Panc1 (cell line): ENCODE measurements at regions not wholly inside any gene's neighbourhood (a gene's known extent, or its start where the extent isn't known, plus 50 kb on each side); places are given as distances from the start of the nearest gene placed in this dataset.

Experiments
- ATAC-seq: fragments of 200-7000 bp; cut with Tn5 transposase; 2 replicates; pipeline ENCODE4 v1.9.1; 2020; ENCODE audit warnings: mild to moderate bottlenecking, moderate library complexity
- BruUV-seq: library from RNA; stranded (reverse); fragments of 400-500 nt; replicated peaks from 2 replicates; lab custom pipeline; 2021; lab: Mats Ljungman, UMichigan
- CTCF ChIA-PET: fragments of 300-600 bp; sonication (Branson Sonifier 250); formaldehyde crosslinking; loops from one replicate; lab custom pipeline; 2022; ENCODE audit warnings: antibody characterized with exemption; lab: Charles Lee
- POLR2A ChIA-PET: fragments of 300-600 bp; sonication (Branson Sonifier 250); formaldehyde crosslinking; loops from one replicate; lab custom pipeline; 2022; ENCODE audit warnings: antibody characterized with exemption; lab: Charles Lee
- DNase-seq: peaks from one replicate; pipeline ENCODE4 v3.0.0-alpha.2; 2010; ENCODE audit warnings: low read depth, low spot score
- H3K27ac ChIP-seq: 2 replicates; pipeline ENCODE4 v1.5.1; 2011; ENCODE audit warnings: mild to moderate bottlenecking, low read length, inconsistent platforms
- H3K27me3 ChIP-seq: fragments of 200-500 bp; sonication (Bioruptor generic); 2 replicates; pipeline ENCODE4 v1.6.0; 2014; ENCODE audit warnings: low read length, inconsistent platforms; ENCODE audit not compliant: control insufficient read depth, insufficient read depth
- H3K36me3 ChIP-seq: fragments of 200-500 bp; sonication (Bioruptor generic); 2 replicates; pipeline ENCODE4 v1.5.1; 2014; ENCODE audit warnings: inconsistent platforms, mild to moderate bottlenecking, low read length, moderate library complexity; ENCODE audit not compliant: control insufficient read depth, insufficient read depth
- H3K4me1 ChIP-seq: 2 replicates; pipeline ENCODE4 v1.5.1; 2011; ENCODE audit warnings: inconsistent platforms, mild to moderate bottlenecking, low read length, moderate library complexity; ENCODE audit not compliant: control insufficient read depth, insufficient read depth
- H3K4me3 ChIP-seq, 2 experiments: 2 replicates each; pipeline ENCODE4 v1.5.1; 2011 to 2012; ENCODE audit warnings: low read depth in 2 of 2, low read length in 2 of 2, mild to moderate bottlenecking in 2 of 2, inconsistent platforms in 1 of 2, moderate library complexity in 1 of 2
- H3K9me3 ChIP-seq: fragments of 200-500 bp; sonication (Bioruptor generic); 2 replicates; pipeline ENCODE4 v1.5.1; 2014; ENCODE audit warnings: low read depth, mild to moderate bottlenecking, inconsistent platforms, low read length, moderate library complexity; ENCODE audit not compliant: control insufficient read depth, insufficient read depth
- POLR2AphosphoS5 ChIP-seq: IDR thresholded peaks from 2 replicates; pipeline ENCODE4 v1.6.1; 2012; ENCODE audit warnings: mild to moderate bottlenecking, low read depth, low read length, moderate library complexity
- SIN3A ChIP-seq: IDR thresholded peaks from 2 replicates; pipeline ENCODE4 v1.6.1; 2012; ENCODE audit warnings: low read depth, mild to moderate bottlenecking, low read length, moderate library complexity, borderline replicate concordance; ENCODE audit not compliant: insufficient read depth
- TCF7L2 ChIP-seq: IDR thresholded peaks from 2 replicates; pipeline ENCODE4 v1.6.1; 2011; ENCODE audit warnings: mild to moderate bottlenecking, low read depth, low read length, inconsistent platforms
- in situ Hi-C: cut with HindIII; loops from 2 replicates; pipeline ENCODE4 v1.10.0; 2016; ENCODE audit warnings: low sequenced_read_pairs, low pct_unique_long_range_greater_than_20kb
- intact Hi-C: fragments of 100-400 bp; cut with micrococcal nuclease; formaldehyde crosslinking; loops from one replicate; pipeline ENCODE4 v1.10.0; 2022; ENCODE audit not compliant: unreplicated experiment
- TF ChIP-seq, protein P1 (sequence below), 2 experiments: IDR thresholded peaks; 2 replicates each; pipeline ENCODE4 v1.6.1; 2011 to 2012; ENCODE audit warnings: low read depth in 2 of 2, control low read depth in 1 of 2, low read length in 1 of 2, mild to moderate bottlenecking in 1 of 2, moderate library complexity in 1 of 2; ENCODE audit not compliant: insufficient read depth in 1 of 2
- TF ChIP-seq, protein P2 (sequence below): fragments of 450-650 bp; IDR thresholded peaks from 2 replicates; pipeline ENCODE4 v1.5.1; 2017; ENCODE audit warnings: mild to moderate bottlenecking

DNA sequence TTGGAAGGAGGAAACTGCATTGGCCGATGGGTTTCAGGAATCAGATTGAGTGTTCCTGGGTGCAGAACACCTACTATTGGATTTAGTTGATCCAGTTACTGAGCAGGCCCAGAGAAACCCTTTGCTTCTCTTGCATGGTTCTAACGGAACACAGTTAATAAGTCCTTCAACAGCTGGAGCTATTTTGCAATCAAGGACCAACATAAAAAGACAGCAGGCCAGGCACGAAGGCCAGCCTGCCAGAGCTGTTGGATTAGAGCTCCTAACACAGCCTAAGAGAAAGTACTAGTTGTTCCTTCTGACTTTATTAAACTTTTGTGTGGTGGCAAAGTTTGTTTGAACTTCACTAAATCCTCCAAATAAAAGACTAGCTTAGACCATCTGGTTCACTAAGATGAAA is 148.0 kb upstream of the LMO4 start:
- no peak for TF ChIP-seq SIN3A
- TF ChIP-seq POLR2AphosphoS5 = no peak
- TF ChIP-seq, protein P1, sequence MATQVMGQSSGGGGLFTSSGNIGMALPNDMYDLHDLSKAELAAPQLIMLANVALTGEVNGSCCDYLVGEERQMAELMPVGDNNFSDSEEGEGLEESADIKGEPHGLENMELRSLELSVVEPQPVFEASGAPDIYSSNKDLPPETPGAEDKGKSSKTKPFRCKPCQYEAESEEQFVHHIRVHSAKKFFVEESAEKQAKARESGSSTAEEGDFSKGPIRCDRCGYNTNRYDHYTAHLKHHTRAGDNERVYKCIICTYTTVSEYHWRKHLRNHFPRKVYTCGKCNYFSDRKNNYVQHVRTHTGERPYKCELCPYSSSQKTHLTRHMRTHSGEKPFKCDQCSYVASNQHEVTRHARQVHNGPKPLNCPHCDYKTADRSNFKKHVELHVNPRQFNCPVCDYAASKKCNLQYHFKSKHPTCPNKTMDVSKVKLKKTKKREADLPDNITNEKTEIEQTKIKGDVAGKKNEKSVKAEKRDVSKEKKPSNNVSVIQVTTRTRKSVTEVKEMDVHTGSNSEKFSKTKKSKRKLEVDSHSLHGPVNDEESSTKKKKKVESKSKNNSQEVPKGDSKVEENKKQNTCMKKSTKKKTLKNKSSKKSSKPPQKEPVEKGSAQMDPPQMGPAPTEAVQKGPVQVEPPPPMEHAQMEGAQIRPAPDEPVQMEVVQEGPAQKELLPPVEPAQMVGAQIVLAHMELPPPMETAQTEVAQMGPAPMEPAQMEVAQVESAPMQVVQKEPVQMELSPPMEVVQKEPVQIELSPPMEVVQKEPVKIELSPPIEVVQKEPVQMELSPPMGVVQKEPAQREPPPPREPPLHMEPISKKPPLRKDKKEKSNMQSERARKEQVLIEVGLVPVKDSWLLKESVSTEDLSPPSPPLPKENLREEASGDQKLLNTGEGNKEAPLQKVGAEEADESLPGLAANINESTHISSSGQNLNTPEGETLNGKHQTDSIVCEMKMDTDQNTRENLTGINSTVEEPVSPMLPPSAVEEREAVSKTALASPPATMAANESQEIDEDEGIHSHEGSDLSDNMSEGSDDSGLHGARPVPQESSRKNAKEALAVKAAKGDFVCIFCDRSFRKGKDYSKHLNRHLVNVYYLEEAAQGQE (IDR thresholded peaks at IDR 0.05; ENCODE audit: insufficient read depth in 1 of 2, low read depth in 2 of 2, low read length in 1 of 2) = no peak
- TF ChIP-seq, protein P2, sequence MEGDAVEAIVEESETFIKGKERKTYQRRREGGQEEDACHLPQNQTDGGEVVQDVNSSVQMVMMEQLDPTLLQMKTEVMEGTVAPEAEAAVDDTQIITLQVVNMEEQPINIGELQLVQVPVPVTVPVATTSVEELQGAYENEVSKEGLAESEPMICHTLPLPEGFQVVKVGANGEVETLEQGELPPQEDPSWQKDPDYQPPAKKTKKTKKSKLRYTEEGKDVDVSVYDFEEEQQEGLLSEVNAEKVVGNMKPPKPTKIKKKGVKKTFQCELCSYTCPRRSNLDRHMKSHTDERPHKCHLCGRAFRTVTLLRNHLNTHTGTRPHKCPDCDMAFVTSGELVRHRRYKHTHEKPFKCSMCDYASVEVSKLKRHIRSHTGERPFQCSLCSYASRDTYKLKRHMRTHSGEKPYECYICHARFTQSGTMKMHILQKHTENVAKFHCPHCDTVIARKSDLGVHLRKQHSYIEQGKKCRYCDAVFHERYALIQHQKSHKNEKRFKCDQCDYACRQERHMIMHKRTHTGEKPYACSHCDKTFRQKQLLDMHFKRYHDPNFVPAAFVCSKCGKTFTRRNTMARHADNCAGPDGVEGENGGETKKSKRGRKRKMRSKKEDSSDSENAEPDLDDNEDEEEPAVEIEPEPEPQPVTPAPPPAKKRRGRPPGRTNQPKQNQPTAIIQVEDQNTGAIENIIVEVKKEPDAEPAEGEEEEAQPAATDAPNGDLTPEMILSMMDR = no peak
- TF ChIP-seq TCF7L2 = no peak
- intact Hi-C loops (no loop called here), in situ Hi-C loops (no loop called here)
- DNase-seq (no peak), ATAC-seq (no peak)
- POLR2A ChIA-PET = no interaction called here
- Histone ChIP-seq H3K27ac (no peak overlapping the region), H3K4me1 (no peaks in the 10 kb centered on the region), H3K4me3 (no peak overlapping the region), H3K36me3 (no peaks in the 10 kb centered on the region), H3K27me3 (peaks cover 18% of the 10 kb centered on the region), H3K9me3 (no peaks in the 10 kb centered on the region)
- BruUV-seq = no TSS peak
- CTCF ChIA-PET = no interaction called here

DNA sequence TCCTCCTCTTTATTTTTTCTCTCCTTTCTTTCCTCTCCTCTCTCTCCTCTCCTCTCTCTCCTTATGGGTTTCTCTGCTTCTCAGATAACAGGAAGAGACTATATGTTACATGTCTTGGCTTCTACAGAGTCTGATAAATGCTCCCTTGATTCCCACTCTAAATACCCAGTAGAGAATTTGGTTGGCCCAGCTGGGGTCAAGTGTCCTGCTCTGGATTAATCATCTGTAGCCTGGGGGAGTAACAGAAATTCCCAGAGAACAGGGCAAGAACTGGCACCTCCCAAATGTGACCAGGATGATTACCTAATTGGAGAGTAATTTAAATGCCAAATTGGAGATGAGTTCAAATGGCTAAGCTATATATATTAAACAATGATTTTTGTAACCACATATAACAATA is 146.1 kb upstream of the LMO4 start:
- ChIA-PET POLR2A (no interaction called here), CTCF (interaction anchor here (0.6 kb wide), 1 partner anchor 98 kb away, joined by 15 read pairs; no protein-coding TSS in a partner anchor)
- H3K4me1 ChIP-seq = no peaks in the 10 kb centered on the region
- in situ Hi-C loops = no loop called here
- no peak overlapping the region for H3K27ac ChIP-seq
- H3K27me3 ChIP-seq = peaks cover 17% of the 10 kb centered on the region
- no TSS peak for BruUV-seq
- no peak overlapping the region for H3K4me3 ChIP-seq
- DNase-seq (no peak), ATAC-seq (no peak)
- no peaks in the 10 kb centered on the region for H3K9me3 ChIP-seq
- TF ChIP-seq, protein P2 = no peak
- TF ChIP-seq SIN3A = no peak
- H3K36me3 ChIP-seq = no peaks in the 10 kb centered on the region
- intact Hi-C loops = no loop called here
